ENCODE measurements at regions not wholly inside any gene's neighbourhood (a gene's known extent, or its start where the extent isn't known, plus 50 kb on each side); places are given as distances from the start of the nearest gene placed in this dataset.

DNA sequence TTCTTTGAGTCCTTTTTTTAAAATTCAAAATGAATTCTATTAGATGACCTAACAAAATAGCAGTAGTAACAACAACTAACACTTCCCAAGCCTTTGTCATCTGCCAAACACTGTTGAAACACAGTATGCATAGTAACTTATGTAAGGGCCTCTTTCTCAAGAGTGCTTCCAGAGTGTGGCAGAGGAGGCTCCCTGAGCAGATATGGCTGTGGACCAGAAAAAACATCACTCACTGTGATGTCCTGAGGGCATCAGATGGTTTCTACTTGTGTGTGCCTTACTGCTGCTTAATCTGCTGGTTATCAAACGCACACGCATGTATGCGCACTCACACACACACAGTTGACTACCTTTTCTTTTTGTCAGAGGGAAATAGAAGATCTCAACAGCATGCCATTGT is 110.8 kb downstream of the DLEU7 start:
- no peaks in the 10 kb centered on the region for H3K4me1 ChIP-seq (ENCODE audit: control insufficient read depth in 5 of 5, insufficient read depth in 5 of 5, low read length in 5 of 5)
- WGBS, 2 donors = 64 to 97% methylated on average over 3 of the region's 3 CpGs
- no peaks in the 10 kb centered on the region for H3K27me3 ChIP-seq (ENCODE audit: control insufficient read depth in 3 of 3, insufficient read depth in 3 of 3, low read length in 2 of 3)
- ATAC-seq (ENCODE audit: insufficient read depth, low FRiP score) (no peak), DNase-seq (no peak)
- no peak overlapping the region for H3K4me3 ChIP-seq
- H3K36me3 ChIP-seq (ENCODE audit: control insufficient read depth in 4 of 4, insufficient read depth in 4 of 4, low read length in 4 of 4) = no peaks in the 10 kb centered on the region
- H3K9me3 ChIP-seq (ENCODE audit: control insufficient read depth in 4 of 4, insufficient read depth in 3 of 4, low read length in 3 of 4) = peaks cover 0 to 2% (median 0%) of the 10 kb centered on the region in 4 donors
- no peak overlapping the region for H3K27ac ChIP-seq (ENCODE audit: low read depth in 1 of 2, low read length in 1 of 2)
- H3K9ac ChIP-seq (ENCODE audit: insufficient read depth in 1 of 2, low read length in 2 of 2) = no peak overlapping the region
- TF ChIP-seq, protein P1, sequence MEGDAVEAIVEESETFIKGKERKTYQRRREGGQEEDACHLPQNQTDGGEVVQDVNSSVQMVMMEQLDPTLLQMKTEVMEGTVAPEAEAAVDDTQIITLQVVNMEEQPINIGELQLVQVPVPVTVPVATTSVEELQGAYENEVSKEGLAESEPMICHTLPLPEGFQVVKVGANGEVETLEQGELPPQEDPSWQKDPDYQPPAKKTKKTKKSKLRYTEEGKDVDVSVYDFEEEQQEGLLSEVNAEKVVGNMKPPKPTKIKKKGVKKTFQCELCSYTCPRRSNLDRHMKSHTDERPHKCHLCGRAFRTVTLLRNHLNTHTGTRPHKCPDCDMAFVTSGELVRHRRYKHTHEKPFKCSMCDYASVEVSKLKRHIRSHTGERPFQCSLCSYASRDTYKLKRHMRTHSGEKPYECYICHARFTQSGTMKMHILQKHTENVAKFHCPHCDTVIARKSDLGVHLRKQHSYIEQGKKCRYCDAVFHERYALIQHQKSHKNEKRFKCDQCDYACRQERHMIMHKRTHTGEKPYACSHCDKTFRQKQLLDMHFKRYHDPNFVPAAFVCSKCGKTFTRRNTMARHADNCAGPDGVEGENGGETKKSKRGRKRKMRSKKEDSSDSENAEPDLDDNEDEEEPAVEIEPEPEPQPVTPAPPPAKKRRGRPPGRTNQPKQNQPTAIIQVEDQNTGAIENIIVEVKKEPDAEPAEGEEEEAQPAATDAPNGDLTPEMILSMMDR (IDR thresholded peaks at IDR 0.05; ENCODE audit: control extremely low read depth, extremely low read depth) = no peak

DNA sequence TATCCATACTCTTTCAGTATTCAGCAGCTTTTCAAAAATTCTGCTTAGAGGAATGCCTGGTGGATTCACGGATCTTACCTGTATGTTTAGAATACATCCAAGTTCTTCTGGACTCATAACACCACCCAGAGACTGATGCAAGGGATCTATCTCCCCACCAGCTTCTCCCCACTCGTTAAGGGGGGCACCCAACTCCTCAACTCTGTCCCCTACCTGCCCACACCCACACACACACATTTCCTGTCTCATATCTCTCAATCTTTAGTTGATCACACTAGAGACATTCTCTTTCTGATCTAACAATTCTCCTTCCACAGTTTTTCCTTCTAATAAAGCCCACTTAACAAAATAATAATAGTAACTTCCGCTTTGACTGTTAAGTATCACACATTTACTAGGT is 110.1 kb downstream of the DLEU7 start:
- Histone ChIP-seq H3K36me3 (ENCODE audit: control insufficient read depth in 4 of 4, insufficient read depth in 4 of 4, low read length in 4 of 4) (no peaks in the 10 kb centered on the region), H3K4me1 (ENCODE audit: control insufficient read depth in 5 of 5, insufficient read depth in 5 of 5, low read length in 5 of 5) (no peaks in the 10 kb centered on the region), H3K9me3 (ENCODE audit: control insufficient read depth in 4 of 4, insufficient read depth in 3 of 4, low read length in 3 of 4) (peaks cover 0 to 2% (median 0%) of the 10 kb centered on the region in 4 donors), H3K27ac (ENCODE audit: low read depth in 1 of 2, low read length in 1 of 2) (no peak overlapping the region), H3K4me3 (no peak overlapping the region), H3K27me3 (ENCODE audit: control insufficient read depth in 3 of 3, insufficient read depth in 3 of 3, low read length in 2 of 3) (no peaks in the 10 kb centered on the region), H3K9ac (ENCODE audit: insufficient read depth in 1 of 2, low read length in 2 of 2) (no peak overlapping the region)
- ATAC-seq (ENCODE audit: insufficient read depth, low FRiP score) (no peak), DNase-seq (no peak)
- TF ChIP-seq, protein P1 (IDR thresholded peaks at IDR 0.05; ENCODE audit: control extremely low read depth, extremely low read depth) = no peak
- 90 to 91% methylated on average over 3 of the region's 3 CpGs for WGBS, 2 donors

DNA sequence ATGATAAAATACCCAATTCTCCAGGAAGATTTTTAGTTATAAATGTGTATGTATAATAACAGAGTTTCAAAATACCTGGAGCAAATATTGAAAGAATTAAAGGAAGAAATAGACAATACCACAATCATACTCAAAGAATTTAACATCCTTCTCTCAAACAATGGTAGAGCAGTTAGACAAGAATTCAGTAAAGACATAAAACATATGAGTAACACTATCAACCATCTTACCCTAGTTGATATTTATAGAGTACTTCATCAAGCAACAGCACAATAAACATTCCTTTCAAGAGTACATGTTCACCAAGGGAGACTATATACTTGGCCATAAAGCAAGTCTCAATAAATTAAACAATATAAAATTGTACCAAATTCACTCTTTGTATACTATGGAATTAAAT is 108.4 kb downstream of the DLEU7 start:
- Histone ChIP-seq H3K27me3 (ENCODE audit: control insufficient read depth in 3 of 3, insufficient read depth in 3 of 3, low read length in 2 of 3) (no peaks in the 10 kb centered on the region), H3K36me3 (ENCODE audit: control insufficient read depth in 4 of 4, insufficient read depth in 4 of 4, low read length in 4 of 4) (no peaks in the 10 kb centered on the region), H3K9me3 (ENCODE audit: control insufficient read depth in 4 of 4, insufficient read depth in 3 of 4, low read length in 3 of 4) (peaks cover 0 to 2% (median 0%) of the 10 kb centered on the region in 4 donors), H3K4me3 (no peak overlapping the region), H3K9ac (ENCODE audit: insufficient read depth in 1 of 2, low read length in 2 of 2) (no peak overlapping the region), H3K27ac (ENCODE audit: low read depth in 1 of 2, low read length in 1 of 2) (no peak overlapping the region), H3K4me1 (ENCODE audit: control insufficient read depth in 5 of 5, insufficient read depth in 5 of 5, low read length in 5 of 5) (no peaks in the 10 kb centered on the region)
- TF ChIP-seq, protein P1 (IDR thresholded peaks at IDR 0.05; ENCODE audit: control extremely low read depth, extremely low read depth) = no peak
- ATAC-seq (ENCODE audit: insufficient read depth, low FRiP score) (no peak), DNase-seq (no peak)

DNA sequence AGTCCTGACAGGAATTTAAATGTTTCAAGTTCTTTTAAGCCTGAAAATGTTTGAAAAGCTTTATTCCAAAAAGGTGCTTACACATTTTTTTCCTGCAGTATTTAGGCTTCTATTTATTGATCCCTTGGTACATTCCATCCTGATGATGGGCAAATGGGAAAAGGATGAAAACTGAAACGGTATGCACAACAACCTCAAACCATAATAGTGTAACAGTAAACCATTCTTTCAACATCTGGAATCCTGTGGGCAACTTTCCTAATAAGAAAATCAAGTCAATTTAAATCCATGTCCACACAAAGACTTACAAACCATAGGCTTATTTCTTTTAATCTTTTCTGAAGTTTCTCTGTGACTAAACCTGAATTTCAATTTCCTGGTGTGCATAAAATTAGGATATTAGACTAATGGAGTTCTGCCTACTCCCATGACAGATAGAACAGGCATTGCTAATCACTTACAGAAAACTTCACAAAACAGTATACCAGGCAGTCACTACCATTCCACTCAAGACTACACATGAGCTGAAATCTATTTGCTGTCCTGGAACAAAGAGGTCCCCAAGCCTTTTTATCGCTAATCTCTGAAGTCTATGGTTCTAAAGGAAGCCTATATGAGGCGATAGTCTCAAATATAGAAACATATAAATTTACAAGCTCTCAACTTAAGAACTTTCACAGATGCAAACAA is 103.3 kb downstream of the DLEU7 start:
- no peak overlapping the region for H3K27ac ChIP-seq (ENCODE audit: low read depth in 1 of 2, low read length in 1 of 2)
- no peaks in the 10 kb centered on the region for H3K36me3 ChIP-seq (ENCODE audit: control insufficient read depth in 4 of 4, insufficient read depth in 4 of 4, low read length in 4 of 4)
- no peaks in the 10 kb centered on the region for H3K9me3 ChIP-seq (ENCODE audit: control insufficient read depth in 4 of 4, insufficient read depth in 3 of 4, low read length in 3 of 4)
- DNase-seq = no peak
- no peak overlapping the region for H3K9ac ChIP-seq (ENCODE audit: insufficient read depth in 1 of 2, low read length in 2 of 2)
- ATAC-seq (ENCODE audit: insufficient read depth, low FRiP score) = no peak
- no peaks in the 10 kb centered on the region for H3K4me1 ChIP-seq (ENCODE audit: control insufficient read depth in 5 of 5, insufficient read depth in 5 of 5, low read length in 5 of 5)
- H3K4me3 ChIP-seq = no peak overlapping the region
- no peaks in the 10 kb centered on the region for H3K27me3 ChIP-seq (ENCODE audit: control insufficient read depth in 3 of 3, insufficient read depth in 3 of 3, low read length in 2 of 3)
- WGBS, 2 donors = 48 to 90% methylated on average over 3 of the region's 3 CpGs
- TF ChIP-seq, protein P1 (IDR thresholded peaks at IDR 0.05; ENCODE audit: control extremely low read depth, extremely low read depth) = no peak

Data from lung (tissue), 11 donors.